ENCODE measurements at regions not wholly inside any gene's neighbourhood (a gene's known extent, or its start where the extent isn't known, plus 50 kb on each side); places are given as distances from the start of the nearest gene placed in this dataset.

- ChIA-PET CTCF (interaction anchor here (0.8 kb wide), 1 partner anchor 52 kb away, joined by 4 read pairs; no protein-coding TSS in a partner anchor), POLR2A (no interaction called here)
- BruUV-seq (replicated peaks): no TSS peak
- Mint-ChIP-seq H3K4me1 (ENCODE audit: insufficient read depth, unreplicated experiment) (no peaks in the 10 kb centered on the region), H3K27ac (ENCODE audit: low read depth, unreplicated experiment) (no peak overlapping the region), H3K36me3 (ENCODE audit: insufficient read depth, unreplicated experiment) (no peaks in the 10 kb centered on the region), H3K4me3 (ENCODE audit: unreplicated experiment) (no peak overlapping the region), H3K9me3 (ENCODE audit: unreplicated experiment) (no peaks in the 10 kb centered on the region), H3K27me3 (ENCODE audit: insufficient read depth, unreplicated experiment) (no peaks in the 10 kb centered on the region)
- DNase-seq (ENCODE audit: unreplicated experiment): no peak
- TF ChIP-seq CTCF (IDR thresholded peaks at IDR 0.05; ENCODE audit: unreplicated experiment): no peak
- intact Hi-C loops (cut with micrococcal nuclease): no loop called here
Observed at GRCh38 chr5:167513381-167513780, 778.1 kb upstream of the WWC1 start.

GRCh38 chr5:167514461-167514860 is 777.0 kb upstream of the WWC1 start:
- Mint-ChIP-seq H3K27me3 (ENCODE audit: insufficient read depth, unreplicated experiment) (no peaks in the 10 kb centered on the region), H3K4me1 (ENCODE audit: insufficient read depth, unreplicated experiment) (no peaks in the 10 kb centered on the region), H3K4me3 (ENCODE audit: unreplicated experiment) (no peak overlapping the region), H3K36me3 (ENCODE audit: insufficient read depth, unreplicated experiment) (no peaks in the 10 kb centered on the region), H3K9me3 (ENCODE audit: unreplicated experiment) (no peaks in the 10 kb centered on the region), H3K27ac (ENCODE audit: low read depth, unreplicated experiment) (no peak overlapping the region)
- BruUV-seq (replicated peaks): no TSS peak
- DNase-seq (ENCODE audit: unreplicated experiment): peak; percentile 22
- intact Hi-C loops (cut with micrococcal nuclease): no loop called here
- ChIA-PET POLR2A (no interaction called here), CTCF (interaction anchor here (1.0 kb wide), 1 partner anchor 533 kb away, joined by 4 read pairs; no protein-coding TSS in a partner anchor)
- TF ChIP-seq CTCF (IDR thresholded peaks at IDR 0.05; ENCODE audit: unreplicated experiment): no peak

GRCh38 chr5:167525004-167525403 is 766.4 kb upstream of the WWC1 start:
- no peak for TF ChIP-seq CTCF (IDR thresholded peaks at IDR 0.05; ENCODE audit: unreplicated experiment)
- no peaks in the 10 kb centered on the region for H3K27me3 Mint-ChIP-seq (ENCODE audit: insufficient read depth, unreplicated experiment)
- intact Hi-C loops (cut with micrococcal nuclease): no loop called here
- no peaks in the 10 kb centered on the region for H3K36me3 Mint-ChIP-seq (ENCODE audit: insufficient read depth, unreplicated experiment)
- no peaks in the 10 kb centered on the region for H3K9me3 Mint-ChIP-seq (ENCODE audit: unreplicated experiment)
- POLR2A ChIA-PET: no interaction called here
- no peak overlapping the region for H3K4me3 Mint-ChIP-seq (ENCODE audit: unreplicated experiment)
- H3K4me1 Mint-ChIP-seq (ENCODE audit: insufficient read depth, unreplicated experiment): no peaks in the 10 kb centered on the region
- BruUV-seq (replicated peaks): no TSS peak
- DNase-seq (ENCODE audit: unreplicated experiment): peak; percentile 71
- H3K27ac Mint-ChIP-seq (ENCODE audit: low read depth, unreplicated experiment): no peak overlapping the region
- CTCF ChIA-PET: interaction anchor here (1.5 kb wide), 1 partner anchor 9 kb away, joined by 4 read pairs; no protein-coding TSS in a partner anchor

GRCh38 chr5:167528651-167529050 is 762.8 kb upstream of the WWC1 start:
- no peak for DNase-seq (ENCODE audit: unreplicated experiment)
- no peaks in the 10 kb centered on the region for H3K27me3 Mint-ChIP-seq (ENCODE audit: insufficient read depth, unreplicated experiment)
- no peak for TF ChIP-seq CTCF (IDR thresholded peaks at IDR 0.05; ENCODE audit: unreplicated experiment)
- no peak overlapping the region for H3K4me3 Mint-ChIP-seq (ENCODE audit: unreplicated experiment)
- POLR2A ChIA-PET: no interaction called here
- intact Hi-C loops (cut with micrococcal nuclease): no loop called here
- H3K27ac Mint-ChIP-seq (ENCODE audit: low read depth, unreplicated experiment): no peak overlapping the region
- H3K36me3 Mint-ChIP-seq (ENCODE audit: insufficient read depth, unreplicated experiment): no peaks in the 10 kb centered on the region
- peaks cover 6% of the 10 kb centered on the region for H3K9me3 Mint-ChIP-seq (ENCODE audit: unreplicated experiment)
- no TSS peak for BruUV-seq (replicated peaks)
- no peaks in the 10 kb centered on the region for H3K4me1 Mint-ChIP-seq (ENCODE audit: insufficient read depth, unreplicated experiment)
- CTCF ChIA-PET: interaction anchor here (0.7 to 0.8 kb wide), 2 partner anchors 27 to 333 kb away, joined by 3 to 4 read pairs; no protein-coding TSS in a partner anchor

Data from MCF 10A (cell line).